DMS114 treated with DMSO at 0.1 percent for 48 hours (cell line): ENCODE measurements at regions not wholly inside any gene's neighbourhood (a gene's known extent, or its start where the extent isn't known, plus 50 kb on each side); places are given as distances from the start of the nearest gene placed in this dataset.

ENCODE experiments used
- DNase-seq: peaks from one replicate; lab custom pipeline; 2025; ENCODE audit not compliant: unreplicated experiment; lab: John Stamatoyannopoulos, UW

DNA sequence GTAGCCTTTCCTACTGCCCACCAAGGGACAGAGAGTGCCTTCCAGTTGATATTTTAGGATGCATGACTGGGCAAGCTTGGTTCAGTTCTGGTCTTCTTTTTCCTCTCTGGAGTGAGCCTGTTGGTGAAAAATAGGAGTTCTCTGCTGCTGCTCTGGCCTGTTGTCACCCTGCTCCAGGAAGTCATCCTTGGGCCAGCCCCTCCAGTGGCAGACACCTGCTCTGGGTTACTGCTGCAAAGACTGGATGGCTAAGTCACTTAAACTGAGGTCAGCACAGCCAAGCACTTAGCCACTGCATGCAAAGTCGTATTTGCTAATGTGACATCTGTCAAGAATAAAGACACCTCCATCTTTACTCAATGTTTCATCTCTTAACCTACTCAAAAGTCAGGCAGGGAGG, 219.6 kb upstream of the ID2 start:
- no peak for DNase-seq

DNA sequence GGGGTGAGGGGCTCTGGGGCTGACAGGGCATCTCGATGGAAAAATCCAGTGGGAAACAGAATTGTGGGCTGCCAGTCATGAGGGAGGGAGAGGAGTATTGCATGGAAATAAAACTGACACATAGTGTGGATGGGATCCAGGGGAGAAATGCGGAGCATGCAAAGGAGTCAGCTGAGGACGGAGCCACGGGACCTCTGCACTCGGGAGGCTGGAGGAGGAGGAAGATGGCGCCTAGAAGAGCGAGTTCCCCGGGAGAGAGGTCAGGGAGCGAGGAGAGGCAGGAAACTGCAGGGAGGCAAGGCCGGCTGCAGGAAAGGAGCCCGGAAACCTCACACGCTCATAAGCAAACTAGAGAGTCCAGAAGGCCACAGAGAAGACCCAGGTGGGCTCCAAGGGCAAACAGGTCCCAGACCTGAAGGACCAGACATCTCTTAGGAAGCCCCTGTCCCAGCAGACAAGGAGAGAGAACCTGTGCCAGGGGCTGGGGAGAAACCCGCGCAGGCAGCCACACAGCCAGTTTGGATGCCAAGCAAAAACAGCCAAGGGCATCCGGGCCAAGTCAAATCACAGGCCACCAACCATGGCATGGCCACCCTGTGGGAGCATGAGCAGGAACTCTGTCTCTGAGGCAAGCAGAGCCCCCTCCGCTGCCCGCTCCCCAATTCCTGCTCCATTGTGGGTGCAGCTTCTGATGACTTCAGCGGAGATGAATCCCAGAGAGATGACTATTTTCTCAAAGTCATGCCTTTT, 218.8 kb upstream of the ID2 start:
- no peak for DNase-seq

DNA sequence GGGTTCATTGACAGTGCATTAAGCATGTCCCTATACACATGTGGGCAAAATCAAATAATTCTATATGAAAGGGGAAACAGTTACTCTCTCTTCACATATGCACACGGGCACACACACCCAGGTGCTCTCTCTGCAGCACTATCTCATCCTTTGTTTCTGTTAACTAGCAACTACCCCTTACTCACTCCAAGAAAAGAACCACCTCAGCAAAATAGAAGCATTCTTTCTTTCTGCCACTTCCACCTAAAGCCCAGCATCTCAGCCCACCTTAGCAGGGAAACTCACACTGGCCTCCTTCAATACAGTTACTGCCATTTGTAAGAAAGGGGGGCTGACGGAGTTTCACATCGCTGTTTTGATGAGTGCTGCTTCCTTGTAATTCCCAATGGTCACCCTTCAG, 216.3 kb upstream of the ID2 start:
- no peak for DNase-seq

DNA sequence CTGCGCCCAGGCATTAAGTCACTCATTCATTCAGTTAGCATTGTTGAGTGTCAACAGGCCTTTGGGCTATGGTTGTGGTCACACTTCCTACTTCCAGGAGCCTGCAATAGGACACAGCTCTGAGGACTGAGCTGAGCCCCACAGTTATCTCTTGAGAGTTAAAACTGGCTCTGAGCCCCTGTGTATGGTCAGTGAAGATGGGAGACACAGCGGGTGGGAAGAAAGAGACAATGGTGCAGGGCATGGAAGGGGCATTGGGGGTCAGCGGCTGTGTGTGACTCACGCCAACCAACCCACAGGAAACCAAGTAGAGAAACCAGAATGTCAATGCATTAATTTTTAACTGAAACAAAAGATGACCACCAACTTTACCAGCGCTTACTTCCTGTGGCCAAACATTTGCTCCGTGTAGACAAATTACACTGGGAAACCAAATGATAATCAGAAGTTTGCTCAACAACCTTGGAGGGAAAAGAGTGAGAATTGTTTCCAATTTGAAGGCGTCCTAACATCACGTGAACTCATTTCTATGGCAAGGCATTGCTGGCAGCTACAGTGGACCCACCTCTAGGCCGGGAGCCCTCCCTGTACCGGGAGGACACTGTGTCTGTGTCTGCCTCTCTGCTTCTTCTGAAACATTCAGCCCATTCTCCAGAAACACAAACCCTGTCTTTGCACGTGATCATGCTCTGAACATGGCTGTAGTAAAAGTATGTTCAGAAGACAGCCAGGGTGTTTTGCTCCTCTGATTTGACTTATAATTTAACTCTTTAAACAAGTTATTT, 212.0 kb upstream of the ID2 start:
- DNase-seq, result no peak

DNA sequence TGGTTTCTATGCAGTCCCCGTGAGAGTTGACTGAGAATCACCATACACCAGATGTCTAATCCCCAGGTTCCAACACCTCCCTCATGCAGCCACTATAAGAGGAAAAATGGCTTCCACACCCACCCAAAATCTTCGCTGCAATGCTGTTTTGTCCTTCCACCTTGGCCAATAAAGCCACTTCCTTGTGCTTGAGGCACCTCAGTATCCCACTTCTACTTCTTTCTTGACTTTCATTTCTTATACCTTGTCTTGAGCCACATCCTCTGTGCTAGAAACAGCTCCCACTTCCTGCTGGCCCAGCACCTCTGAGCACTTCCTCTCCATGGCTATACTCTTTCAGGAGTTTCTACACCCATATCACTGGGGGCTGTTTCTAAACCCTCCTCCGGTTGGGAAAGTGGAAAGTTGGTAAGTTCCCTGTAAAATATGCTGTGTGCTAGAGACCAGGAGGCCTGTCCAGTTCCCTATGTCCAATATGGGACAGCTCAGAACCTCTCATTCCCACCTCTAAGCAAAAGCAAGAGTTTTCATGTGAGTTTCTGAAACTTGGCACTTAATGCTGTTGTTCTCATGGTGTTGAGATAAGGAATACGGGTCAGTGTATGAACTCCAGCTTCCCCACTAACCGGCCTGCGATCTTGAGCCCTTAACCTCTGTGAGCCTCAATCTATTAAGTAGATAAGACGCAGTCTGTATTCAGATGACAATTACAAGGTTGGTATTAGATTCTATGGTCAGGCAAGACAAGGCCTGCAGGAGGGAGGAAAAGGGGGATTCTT, 209.1 kb upstream of the ID2 start:
- no peak for DNase-seq

DNA sequence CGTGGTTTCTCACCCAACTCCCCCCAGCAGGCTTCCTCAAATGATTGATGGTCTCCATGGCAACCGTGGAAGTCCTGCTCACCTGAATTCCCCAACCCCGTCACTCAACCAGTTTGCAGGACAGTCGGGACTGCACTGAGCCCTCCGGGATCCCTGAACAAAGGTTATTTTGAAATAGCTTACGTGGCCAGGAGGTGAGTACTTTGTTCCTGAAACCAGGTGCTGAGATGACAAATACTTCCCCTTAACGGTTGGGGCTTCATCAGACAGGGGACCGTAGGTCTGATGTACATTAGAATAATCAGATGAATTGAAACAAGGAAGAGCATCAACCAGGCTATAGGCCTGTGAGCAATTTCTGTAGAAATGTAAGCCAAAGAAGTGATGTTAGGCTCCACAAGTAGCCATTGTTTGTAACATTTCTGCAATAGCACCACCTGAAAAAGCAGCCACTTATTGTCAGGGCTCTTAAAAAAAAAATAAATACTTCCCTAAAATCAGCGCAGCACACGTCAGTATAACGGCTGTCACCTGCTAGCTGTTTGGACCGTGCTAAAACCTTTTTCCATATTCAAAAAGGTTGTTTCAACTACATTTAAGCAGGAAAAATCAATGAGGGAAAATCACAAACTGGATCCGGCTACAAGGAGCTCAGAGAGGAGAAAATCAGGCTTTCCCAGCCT, 206.4 kb upstream of the ID2 start:
- no peak for DNase-seq

DNA sequence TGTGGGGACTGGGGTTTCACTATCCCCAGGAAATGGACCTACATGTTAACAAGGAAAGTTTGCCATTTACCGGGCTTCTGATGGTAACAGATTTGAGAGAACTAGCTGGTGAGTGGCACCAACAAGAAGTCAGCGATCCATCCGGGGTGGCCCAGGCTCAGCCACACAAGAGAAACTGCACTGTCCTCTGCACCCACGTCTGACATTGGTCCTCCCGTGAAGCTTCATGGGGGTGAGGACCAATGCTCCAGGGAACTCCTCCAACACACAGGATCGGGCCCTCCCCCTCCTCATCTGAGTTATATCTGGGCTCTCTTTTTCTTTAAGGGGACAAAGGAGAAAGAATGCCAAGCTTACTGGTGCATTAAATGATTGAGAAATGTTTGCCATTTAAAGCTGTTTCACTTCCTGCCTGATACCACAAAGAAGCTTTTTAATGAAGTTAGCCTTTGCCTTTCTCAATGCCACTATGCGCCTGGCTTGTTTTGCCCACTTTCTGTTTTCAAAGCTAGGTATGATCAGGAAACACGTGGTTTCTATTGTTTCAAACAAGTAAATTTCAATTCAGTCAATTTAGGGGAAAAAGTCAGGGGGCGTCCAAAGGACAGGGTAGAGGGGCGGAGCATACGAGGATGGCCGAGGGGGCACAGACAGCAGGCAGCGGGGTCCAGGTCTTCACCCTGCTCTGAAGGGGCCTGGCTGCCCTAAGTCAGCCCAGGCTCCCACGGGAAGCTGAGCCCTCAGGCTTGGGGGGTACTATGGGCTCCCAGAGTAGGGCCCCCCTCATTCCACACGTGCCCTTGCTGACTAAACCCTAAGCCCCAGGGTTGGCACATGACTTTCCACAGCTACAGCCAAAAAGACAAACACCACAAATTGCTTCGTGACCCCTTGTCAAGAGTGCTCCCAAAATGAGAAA, 204.0 kb upstream of the ID2 start:
- no peak for DNase-seq

DNA sequence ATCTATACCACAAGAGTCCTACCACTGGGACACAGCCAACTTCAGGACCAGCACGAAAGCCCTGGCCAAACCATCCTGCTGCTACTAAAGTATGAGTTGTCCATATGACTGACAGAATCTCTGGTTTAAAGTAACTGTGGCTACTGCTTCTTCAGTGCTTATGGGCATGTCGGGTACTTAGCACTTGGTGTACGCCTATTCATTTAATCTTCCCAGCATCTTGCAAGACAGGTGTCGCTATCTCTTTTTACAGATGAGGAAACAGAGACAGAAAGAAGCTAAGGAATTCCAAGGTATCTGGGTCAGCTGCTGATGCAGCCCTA, 203.4 kb upstream of the ID2 start:
- no peak for DNase-seq

DNA sequence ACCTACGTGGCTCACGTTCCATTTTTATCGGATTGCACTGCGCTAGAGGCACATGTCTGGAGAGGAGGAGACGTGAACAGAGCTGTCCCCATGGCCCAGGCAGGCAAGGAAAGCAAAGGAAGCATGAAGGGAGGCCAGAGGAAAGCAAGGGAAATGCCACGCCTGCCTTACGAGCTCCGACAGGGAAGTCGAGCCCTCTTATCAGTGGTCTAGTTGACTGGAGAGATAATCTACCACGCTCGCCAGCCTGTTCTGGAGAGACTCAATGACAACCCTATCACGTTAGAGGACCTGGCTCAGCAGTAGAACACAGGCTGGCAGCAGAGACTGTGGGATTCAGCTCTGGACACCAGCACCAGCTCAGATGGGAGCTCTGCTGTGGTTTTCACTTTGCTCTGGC, 202.6 kb upstream of the ID2 start:
- DNase-seq, result no peak

DNA sequence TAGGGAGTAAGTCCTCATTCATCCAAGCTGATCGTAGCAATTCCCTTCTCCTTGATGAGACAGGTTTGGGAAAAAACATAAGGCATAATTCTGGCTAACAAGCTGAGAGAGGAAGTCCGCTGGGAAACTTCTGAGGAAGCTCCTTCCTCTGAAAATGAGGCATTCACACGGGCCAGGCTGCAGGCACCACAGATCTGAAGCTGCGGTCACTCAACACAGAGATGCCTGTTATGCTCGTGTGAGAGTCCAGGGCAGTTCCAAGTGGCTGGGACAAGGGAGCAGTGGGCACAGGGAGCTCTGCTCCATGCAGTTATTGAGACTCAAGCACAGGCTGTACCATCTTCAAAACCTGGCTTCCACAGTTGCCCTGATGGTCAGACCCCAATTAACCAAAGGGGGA, 200.9 kb upstream of the ID2 start:
- DNase-seq, result no peak

DNA sequence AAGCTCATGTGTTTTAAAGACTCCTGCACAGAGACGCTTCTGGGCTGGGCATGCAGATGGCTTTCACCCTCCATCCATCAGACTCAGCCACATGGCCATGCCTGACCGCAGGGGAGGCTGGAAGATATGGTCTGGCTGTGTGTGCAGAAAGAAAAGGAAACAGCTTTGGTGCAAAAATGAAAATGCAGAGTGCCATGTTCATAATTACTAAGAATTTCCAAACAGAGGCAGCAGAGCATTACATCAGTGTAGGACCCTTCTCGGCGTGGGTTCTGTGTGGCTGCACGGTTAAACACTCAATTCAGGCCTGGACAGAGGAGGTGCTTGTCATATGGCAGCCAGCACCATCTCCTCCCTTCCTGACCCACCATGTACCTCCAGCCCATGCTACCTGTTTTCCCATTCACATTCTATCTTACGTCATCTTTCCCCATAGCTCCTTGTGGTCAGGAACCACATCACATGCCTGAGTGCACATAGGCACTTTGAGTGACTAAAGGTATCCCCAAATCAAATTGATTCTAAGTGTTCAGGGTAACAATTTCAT, 200.3 kb upstream of the ID2 start:
- DNase-seq, result no peak

DNA sequence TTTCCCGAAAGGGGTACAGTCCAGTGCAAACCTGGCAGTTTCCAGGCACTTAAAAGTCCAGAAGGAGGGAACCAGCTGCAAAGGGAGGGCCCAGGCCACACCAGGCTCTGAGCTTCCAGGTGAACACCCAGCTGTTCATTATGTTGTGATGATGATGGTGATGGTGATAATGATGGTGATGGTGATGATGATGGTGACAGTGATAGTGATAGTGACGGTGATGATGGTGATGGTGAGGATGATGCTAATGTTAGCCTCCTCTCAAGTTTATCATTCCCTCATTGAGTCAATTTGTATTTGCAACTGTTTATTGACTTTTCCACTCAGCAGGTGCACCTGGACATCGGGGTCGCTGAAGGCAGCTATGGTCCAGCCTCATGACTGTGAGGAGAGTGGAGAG, 199.4 kb upstream of the ID2 start:
- DNase-seq, result no peak

DNA sequence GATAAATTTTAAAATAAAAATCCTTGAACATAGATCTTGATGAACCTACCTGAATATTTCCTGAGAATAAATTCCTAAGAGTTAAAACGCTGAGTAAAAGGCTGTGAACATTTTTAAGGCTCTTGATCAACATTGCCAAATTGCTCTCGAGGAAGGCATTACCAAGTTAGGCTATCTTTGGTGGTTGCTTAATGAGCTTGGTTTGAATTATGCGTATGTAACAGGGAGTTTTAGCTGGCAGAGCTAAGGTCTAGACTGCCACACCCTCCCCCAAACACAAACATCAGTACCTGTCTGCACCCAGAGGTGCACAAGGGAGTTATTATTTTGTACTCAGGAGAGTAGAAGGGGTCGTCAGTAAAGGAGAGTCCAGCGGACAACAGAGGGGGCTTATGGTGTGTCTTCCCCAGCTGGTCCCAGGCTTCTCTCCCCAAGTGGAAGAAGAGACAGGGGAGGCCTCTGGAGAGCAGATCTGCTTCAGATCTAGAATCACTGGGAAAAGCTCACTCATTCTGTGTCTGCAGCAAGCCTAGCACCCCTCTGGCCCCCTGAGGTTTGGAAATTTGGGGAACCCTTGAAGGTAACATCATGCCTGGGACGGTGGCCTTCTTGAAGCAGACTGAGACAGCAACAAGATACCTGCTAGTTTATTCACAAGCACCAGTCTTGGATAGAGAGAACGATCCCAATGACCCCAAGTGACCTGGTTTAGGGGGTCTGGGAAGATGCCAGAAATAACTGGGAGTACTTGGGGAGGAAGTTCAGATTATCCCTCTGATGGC, 197.2 kb upstream of the ID2 start:
- no peak for DNase-seq

DNA sequence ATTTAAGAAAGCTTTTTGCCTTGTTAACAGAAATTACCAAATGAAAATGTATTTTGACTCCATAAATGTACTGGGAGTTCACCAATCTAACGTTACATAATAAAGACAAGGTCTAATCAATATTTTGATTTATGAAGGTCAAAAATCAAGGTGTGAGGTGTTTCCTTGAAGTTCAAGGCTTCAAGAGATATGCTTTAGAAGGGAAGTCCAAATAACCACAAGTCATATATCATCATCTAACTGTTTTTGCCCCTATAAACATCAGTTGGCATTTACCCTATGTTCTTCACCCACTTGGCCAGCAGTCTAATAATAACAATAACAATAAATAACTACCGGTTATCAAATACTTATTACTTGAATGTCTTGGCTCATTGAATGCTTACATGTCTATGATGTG, 196.1 kb upstream of the ID2 start:
- DNase-seq, result no peak

DNA sequence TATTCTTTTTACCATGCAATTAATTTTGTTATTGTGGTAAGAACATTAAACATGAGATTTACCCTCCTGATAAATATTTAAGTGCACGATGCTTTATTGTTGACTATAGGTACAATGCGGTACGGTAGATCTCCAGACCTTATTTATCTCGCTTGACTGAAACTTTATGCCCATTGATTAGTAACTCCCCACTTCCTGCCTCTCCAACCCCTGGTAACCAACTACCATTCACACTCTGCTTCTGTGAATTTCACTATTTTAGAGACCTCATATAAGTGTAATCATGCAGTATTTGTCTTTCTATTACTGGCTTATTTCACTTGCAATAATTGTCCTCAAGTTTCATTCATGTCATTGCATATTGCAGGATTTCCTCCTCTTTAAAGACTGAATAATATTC, 195.7 kb upstream of the ID2 start:
- DNase-seq, result no peak

DNA sequence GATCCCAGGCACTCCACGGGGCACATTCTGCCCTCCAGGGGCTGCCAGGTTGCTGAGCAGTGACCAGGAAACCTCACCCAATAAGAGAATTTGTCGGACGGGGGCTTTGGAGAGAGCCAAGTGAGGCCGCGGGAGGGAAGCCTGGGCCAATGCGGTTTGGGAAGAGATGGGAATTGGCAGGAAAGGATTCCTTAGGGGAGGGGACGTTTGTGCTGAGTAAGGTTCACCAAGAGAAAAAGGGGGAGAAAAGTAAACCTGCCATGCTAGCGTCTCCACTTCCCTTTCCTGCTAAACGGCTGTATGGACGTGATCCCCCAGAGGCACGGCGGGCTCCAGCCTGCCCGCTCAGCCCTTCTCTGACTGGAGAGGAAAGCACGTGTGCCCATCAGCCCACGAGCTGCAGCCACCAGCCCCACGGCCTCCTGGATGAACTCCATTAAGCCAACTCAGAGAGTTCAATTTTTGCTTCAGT, 194.4 kb upstream of the ID2 start:
- DNase-seq, result no peak

DNA sequence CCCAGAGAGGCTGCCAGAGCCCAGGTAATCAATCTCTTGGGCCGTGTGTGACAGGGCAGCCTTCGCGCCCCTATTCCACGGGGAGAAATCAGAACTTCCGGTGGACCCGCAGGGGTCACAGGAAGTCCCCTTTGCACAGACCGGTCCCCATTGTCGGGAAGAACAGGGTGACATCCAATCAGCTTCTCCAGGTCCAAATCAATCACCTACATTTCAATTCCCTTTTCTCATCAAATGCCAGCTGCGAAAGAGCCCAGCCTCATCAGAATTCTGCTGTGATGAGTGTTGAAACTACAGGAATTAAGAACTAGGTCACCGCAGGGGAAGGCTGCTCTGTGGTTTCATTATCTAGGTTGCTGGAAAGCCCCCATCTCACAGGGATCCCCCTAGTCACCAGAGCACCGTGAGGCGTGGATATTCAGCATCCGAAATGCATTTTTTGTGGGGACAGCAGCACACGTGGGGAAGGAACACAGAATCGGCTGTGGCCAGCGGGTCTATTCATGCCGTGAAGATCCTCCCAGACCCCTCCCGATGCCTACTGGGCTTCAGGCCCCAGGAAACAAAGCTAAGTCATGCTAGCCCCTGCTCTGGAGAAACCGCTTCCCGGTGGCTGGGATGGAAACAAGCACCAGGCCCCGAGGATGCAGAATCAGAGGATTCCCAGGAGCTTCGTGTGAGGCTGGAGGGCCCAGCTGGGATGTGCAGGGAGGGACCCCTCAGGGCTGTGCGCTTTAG, 193.7 kb upstream of the ID2 start:
- no peak for DNase-seq

DNA sequence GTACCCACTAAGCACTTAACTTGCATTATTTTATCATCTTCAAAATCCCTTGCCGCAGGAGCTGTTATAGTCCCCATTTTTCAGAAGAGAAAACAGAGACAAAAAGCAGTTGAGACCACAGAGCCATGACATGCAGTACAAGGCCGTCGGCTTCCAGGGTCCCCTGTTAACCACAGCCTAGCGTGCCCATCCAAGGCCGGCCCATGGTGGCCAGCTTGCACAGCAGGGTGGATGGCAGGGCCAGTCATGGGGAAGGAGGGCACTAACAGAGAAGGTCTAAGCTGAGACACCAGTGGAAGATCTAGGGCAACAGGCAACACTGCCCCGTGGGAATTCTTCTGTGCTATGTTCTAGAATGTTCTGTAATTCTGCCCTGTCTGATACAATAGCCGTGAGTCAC, 192.6 kb upstream of the ID2 start:
- no peak for DNase-seq

DNA sequence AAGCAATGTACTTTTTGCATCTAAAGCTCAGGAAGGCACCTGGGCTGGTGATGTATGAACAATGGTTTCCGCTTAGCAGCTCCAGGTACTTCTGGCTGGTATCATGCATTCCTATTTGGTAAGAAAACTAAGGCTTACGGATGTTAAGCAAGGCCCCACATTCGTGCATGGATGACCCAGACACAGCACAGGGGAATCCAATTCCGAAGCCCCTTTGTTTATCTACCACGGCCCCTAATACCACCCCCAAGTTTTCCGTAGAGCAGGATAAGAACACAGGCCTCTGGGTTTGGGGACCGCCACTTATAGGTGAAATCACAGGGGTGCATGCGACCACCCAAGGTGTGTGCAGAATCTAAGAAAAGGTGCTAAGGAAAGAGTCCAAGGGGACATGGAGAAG, 192.1 kb upstream of the ID2 start:
- no peak for DNase-seq
